SK-N-SH (cell line): ENCODE measurements at regions not wholly inside any gene's neighbourhood (a gene's known extent, or its start where the extent isn't known, plus 50 kb on each side); places are given as distances from the start of the nearest gene placed in this dataset.

Experiments
- CTCF ChIA-PET: fragments of 300-600, 350-600 bp; formaldehyde crosslinking; extraction: SDS; loops from one replicate; lab custom pipeline; 2021; lab: Yijun Ruan, JAX
- POLR2A ChIA-PET: fragments of 350-600 bp; sonication (Branson Sonifier 250); formaldehyde crosslinking; extraction: SDS; loops from one replicate; lab custom pipeline; 2020; ENCODE audit warnings: antibody characterized with exemption, inconsistent platforms; lab: Yijun Ruan, JAX
- DNase-seq: peaks from one replicate; pipeline ENCODE4 v3.0.0; 2012
- H2AFZ ChIP-seq: fragments of 200-600 bp; sonication (generic); 2 replicates; pipeline ENCODE4 v1.8.1; 2016; ENCODE audit warnings: antibody characterized with exemption, mild to moderate bottlenecking, low read depth
- H3F3A ChIP-seq: fragments of 200-600 bp; sonication (generic); replicated peaks from 2 replicates; pipeline ENCODE3; 2016; ENCODE audit warnings: antibody characterized with exemption, mild to moderate bottlenecking; ENCODE audit not compliant: insufficient read depth
- H3K27ac ChIP-seq, 2 experiments: fragments of 200-500 bp in 1 of 2; fragments of 200-600 bp in 1 of 2; sonication (Bioruptor generic) in 1 of 2; sonication (generic), shearing (Covaris generic) in 1 of 2; 2 replicates each; pipeline versions ENCODE4 v1.5.1 to v1.6.1; 2014 to 2016; ENCODE audit warnings: low read depth in 2 of 2, inconsistent platforms in 1 of 2, low read length in 1 of 2, mild to moderate bottlenecking in 1 of 2, mixed read lengths in 1 of 2
- H3K27me3 ChIP-seq: fragments of 200-600 bp; sonication (generic), shearing (Covaris generic); 2 replicates; pipeline ENCODE4 v1.6.1; 2016; ENCODE audit warnings: mixed run types; ENCODE audit not compliant: insufficient read depth
- H3K36me3 ChIP-seq, 2 experiments: fragments of 200-500 bp in 1 of 2; fragments of 200-600 bp in 1 of 2; sonication (Bioruptor generic) in 1 of 2; sonication (generic) in 1 of 2; replicated peaks in 1 of 2; 2 replicates each; pipeline versions ENCODE3 to v1.5.1; 2014 to 2016; ENCODE audit warnings: low read length in 1 of 2, mild to moderate bottlenecking in 1 of 2; ENCODE audit not compliant: insufficient read depth in 2 of 2, control insufficient read depth in 1 of 2
- H3K4me1 ChIP-seq, 2 experiments: fragments of 200-500 bp in 1 of 2; fragments of 200-600 bp in 1 of 2; sonication (Bioruptor generic) in 1 of 2; sonication (generic), shearing (Covaris generic) in 1 of 2; 2 replicates each; pipeline versions ENCODE4 v1.5.1 to v1.6.1; 2014 to 2016; ENCODE audit warnings: low read depth in 1 of 2, low read length in 1 of 2, mixed run types in 1 of 2; ENCODE audit not compliant: insufficient read depth in 2 of 2, control insufficient read depth in 1 of 2
- H3K4me2 ChIP-seq: fragments of 200-600 bp; sonication (generic), shearing (Covaris generic); 2 replicates; pipeline ENCODE4 v1.6.1; 2017; ENCODE audit warnings: mixed run types
- H3K4me3 ChIP-seq, 2 experiments: fragments of 200-500 bp in 1 of 2; fragments of 200-600 bp in 1 of 2; sonication (Bioruptor generic) in 1 of 2; sonication (generic), shearing (Covaris generic) in 1 of 2; 2 replicates each; pipeline versions ENCODE4 v1.5.1 to v1.8.1; 2014 to 2016; ENCODE audit warnings: low read depth in 2 of 2, inconsistent platforms in 1 of 2, low read length in 1 of 2, mild to moderate bottlenecking in 1 of 2, mixed read lengths in 1 of 2, moderate library complexity in 1 of 2
- H3K79me2 ChIP-seq: fragments of 200-600 bp; sonication (generic); 2 replicates; pipeline ENCODE4 v1.8.1; 2017; ENCODE audit warnings: mild to moderate bottlenecking; ENCODE audit not compliant: insufficient read depth
- H3K9ac ChIP-seq: fragments of 200-600 bp; sonication (generic); 2 replicates; pipeline ENCODE4 v1.6.1; 2017; ENCODE audit warnings: mixed run types
- H3K9me2 ChIP-seq: fragments of 200-600 bp; sonication (generic); 2 replicates; pipeline ENCODE4 v1.6.1; 2017; ENCODE audit warnings: mixed run types
- H3K9me3 ChIP-seq: fragments of 200-600 bp; sonication (generic); 2 replicates; pipeline ENCODE4 v1.6.1; 2017; ENCODE audit warnings: mixed run types, mild to moderate bottlenecking, moderate library complexity
- H4K20me1 ChIP-seq: fragments of 200-600 bp; sonication (generic); 2 replicates; pipeline ENCODE4 v1.6.1; 2017; ENCODE audit warnings: mild to moderate bottlenecking, mixed run types; ENCODE audit not compliant: insufficient read depth
- CHD2 ChIP-seq: fragments of 150-350 bp; IDR thresholded peaks from 2 replicates; pipeline ENCODE4 v1.6.1; 2018; ENCODE audit warnings: low read length; ENCODE audit not compliant: partially characterized antibody
- EP300 ChIP-seq, 2 experiments: IDR thresholded peaks; 2 replicates each; pipeline versions ENCODE4 v1.4.0 to v1.6.1; 2012; ENCODE audit warnings: borderline replicate concordance in 1 of 2, low read depth in 1 of 2, low read length in 1 of 2
- EZH2phosphoT487 ChIP-seq: fragments of 200-600 bp; sonication (generic); IDR thresholded peaks from 2 replicates; pipeline ENCODE4 v1.6.1; 2017; ENCODE audit warnings: low read depth, mixed run types, mild to moderate bottlenecking, antibody characterized with exemption, moderate library complexity, borderline replicate concordance
- FOSL2 ChIP-seq: IDR thresholded peaks from 2 replicates; pipeline ENCODE4 v1.4.0; 2012; ENCODE audit warnings: low read depth, mild to moderate bottlenecking, moderate library complexity, borderline replicate concordance
- FOXM1 ChIP-seq: IDR thresholded peaks from 2 replicates; pipeline ENCODE4 v1.4.0; 2012; ENCODE audit warnings: low read depth, mild to moderate bottlenecking
- GABPA ChIP-seq: IDR thresholded peaks from 2 replicates; pipeline ENCODE4 v1.4.0; 2012; ENCODE audit warnings: low read depth, mild to moderate bottlenecking
- GATA2 ChIP-seq: sonication (generic); formaldehyde crosslinking; IDR thresholded peaks from 2 replicates; pipeline ENCODE4 v1.5.0; 2020; ENCODE audit warnings: mild to moderate bottlenecking, missing genetic modification reagents
- JUND ChIP-seq: IDR thresholded peaks from 2 replicates; pipeline ENCODE4 v1.4.0; 2012
- MEF2A ChIP-seq: IDR thresholded peaks from 2 replicates; pipeline ENCODE4 v1.4.0; 2012; ENCODE audit warnings: low read depth, borderline replicate concordance
- MXI1 ChIP-seq: IDR thresholded peaks from 2 replicates; pipeline ENCODE4 v1.6.1; 2012; ENCODE audit warnings: mild to moderate bottlenecking, low read depth, low read length, improper control_type of control experiment
- NFIC ChIP-seq: IDR thresholded peaks from 2 replicates; pipeline ENCODE4 v1.4.0; 2012; ENCODE audit warnings: borderline replicate concordance
- POLR2AphosphoS5 ChIP-seq: IDR thresholded peaks from 2 replicates; pipeline ENCODE4 v1.6.1; 2012; ENCODE audit warnings: low read depth, low read length
- RFX5 ChIP-seq: IDR thresholded peaks from 2 replicates; pipeline ENCODE4 v1.6.1; 2012; ENCODE audit warnings: mild to moderate bottlenecking, improper control_type of control experiment, low read length
- RXRA ChIP-seq: IDR thresholded peaks from 2 replicates; pipeline ENCODE4 v1.4.0; 2012; ENCODE audit warnings: low read depth, mild to moderate bottlenecking, borderline replicate concordance
- SMC3 ChIP-seq: IDR thresholded peaks from 2 replicates; pipeline ENCODE4 v1.6.1; 2012; ENCODE audit warnings: low read depth, low read length, improper control_type of control experiment
- TAF1 ChIP-seq: IDR thresholded peaks from 2 replicates; pipeline ENCODE4 v1.6.1; 2012; ENCODE audit warnings: low read depth, mild to moderate bottlenecking, low read length, moderate library complexity, borderline replicate concordance
- TCF12 ChIP-seq: IDR thresholded peaks from 2 replicates; pipeline ENCODE4 v1.4.0; 2012
- WGBS: methylation state at CpG from one replicate; pipeline ENCODE4 v1.1.6; 2017; ENCODE audit warnings: low lambda C conversion rate; 5-methylcytosine and 5-hydroxymethylcytosine counted together
- TF ChIP-seq, protein P1 (sequence below): IDR thresholded peaks from 2 replicates; pipeline ENCODE4 v1.4.0; 2012; ENCODE audit warnings: low read depth, borderline replicate concordance
- TF ChIP-seq, protein P2 (sequence below): fragments of 150-350 bp; IDR thresholded peaks from 2 replicates; pipeline ENCODE4 v1.6.1; 2016; ENCODE audit warnings: mild to moderate bottlenecking, low read depth, low read length
- TF ChIP-seq, protein P3 (sequence below): IDR thresholded peaks from 2 replicates; pipeline ENCODE4; 2012

DNA sequence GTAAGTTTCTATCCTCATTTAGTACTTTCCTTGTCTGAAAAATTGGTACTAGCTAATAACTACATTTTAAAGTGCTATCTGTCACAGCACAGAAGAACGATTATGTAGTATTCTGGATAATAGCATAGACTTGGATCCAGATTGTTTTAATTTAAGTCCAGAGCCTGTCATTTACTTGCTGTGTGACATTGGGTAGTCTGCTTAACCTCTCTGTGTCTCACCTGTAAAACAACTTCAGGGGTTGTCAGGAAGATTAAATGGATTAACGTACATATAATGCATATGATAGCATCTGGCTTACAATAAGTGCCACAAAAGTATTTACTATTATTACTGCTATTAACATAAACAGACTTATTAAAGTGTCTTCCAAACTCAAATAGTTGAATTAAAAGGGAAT is 1221.4 kb downstream of the GATA3 start:
- DNase-seq: no peak
- Histone ChIP-seq H3K79me2 (no peaks in the 10 kb centered on the region), H3K9me2 (no peaks in the 10 kb centered on the region), H3K27me3 (no peaks in the 10 kb centered on the region), H2AFZ (no peak overlapping the region), H3K27ac (no peak overlapping the region), H3F3A (no peaks in the 10 kb centered on the region), H3K4me2 (no peak overlapping the region), H3K36me3 (no peaks in the 10 kb centered on the region), H4K20me1 (no peaks in the 10 kb centered on the region), H3K4me3 (no peak overlapping the region), H3K9ac (no peak overlapping the region), H3K9me3 (no peaks in the 10 kb centered on the region), H3K4me1 (no peaks in the 10 kb centered on the region; a peak in 1 of 4 replicates)
- CTCF ChIA-PET: interaction anchor here (0.6 to 0.7 kb wide), 2 partner anchors 11 to 752 kb away, joined by 3 read pairs; no protein-coding TSS in a partner anchor
- WGBS: 69% methylated on average over 2 of the region's 2 CpGs
- POLR2A ChIA-PET: no interaction called here
- no peak for TF ChIP-seq FOSL2
- no peak for TF ChIP-seq GABPA
- no peak for TF ChIP-seq FOXM1
- TF ChIP-seq TAF1: no peak
- no peak for TF ChIP-seq POLR2AphosphoS5
- TF ChIP-seq NFIC: no peak
- no peak for TF ChIP-seq JUND
- TF ChIP-seq RFX5: no peak
- no peak for TF ChIP-seq GATA2 (CRISPR knock-in tag)
- TF ChIP-seq SMC3: no peak
- TF ChIP-seq TCF12: no peak
- TF ChIP-seq, protein P1, sequence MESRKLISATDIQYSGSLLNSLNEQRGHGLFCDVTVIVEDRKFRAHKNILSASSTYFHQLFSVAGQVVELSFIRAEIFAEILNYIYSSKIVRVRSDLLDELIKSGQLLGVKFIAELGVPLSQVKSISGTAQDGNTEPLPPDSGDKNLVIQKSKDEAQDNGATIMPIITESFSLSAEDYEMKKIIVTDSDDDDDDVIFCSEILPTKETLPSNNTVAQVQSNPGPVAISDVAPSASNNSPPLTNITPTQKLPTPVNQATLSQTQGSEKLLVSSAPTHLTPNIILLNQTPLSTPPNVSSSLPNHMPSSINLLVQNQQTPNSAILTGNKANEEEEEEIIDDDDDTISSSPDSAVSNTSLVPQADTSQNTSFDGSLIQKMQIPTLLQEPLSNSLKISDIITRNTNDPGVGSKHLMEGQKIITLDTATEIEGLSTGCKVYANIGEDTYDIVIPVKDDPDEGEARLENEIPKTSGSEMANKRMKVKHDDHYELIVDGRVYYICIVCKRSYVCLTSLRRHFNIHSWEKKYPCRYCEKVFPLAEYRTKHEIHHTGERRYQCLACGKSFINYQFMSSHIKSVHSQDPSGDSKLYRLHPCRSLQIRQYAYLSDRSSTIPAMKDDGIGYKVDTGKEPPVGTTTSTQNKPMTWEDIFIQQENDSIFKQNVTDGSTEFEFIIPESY: no peak
- TF ChIP-seq, protein P2, sequence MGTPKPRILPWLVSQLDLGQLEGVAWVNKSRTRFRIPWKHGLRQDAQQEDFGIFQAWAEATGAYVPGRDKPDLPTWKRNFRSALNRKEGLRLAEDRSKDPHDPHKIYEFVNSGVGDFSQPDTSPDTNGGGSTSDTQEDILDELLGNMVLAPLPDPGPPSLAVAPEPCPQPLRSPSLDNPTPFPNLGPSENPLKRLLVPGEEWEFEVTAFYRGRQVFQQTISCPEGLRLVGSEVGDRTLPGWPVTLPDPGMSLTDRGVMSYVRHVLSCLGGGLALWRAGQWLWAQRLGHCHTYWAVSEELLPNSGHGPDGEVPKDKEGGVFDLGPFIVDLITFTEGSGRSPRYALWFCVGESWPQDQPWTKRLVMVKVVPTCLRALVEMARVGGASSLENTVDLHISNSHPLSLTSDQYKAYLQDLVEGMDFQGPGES: no peak
- TF ChIP-seq MXI1: no peak
- TF ChIP-seq, protein P3, sequence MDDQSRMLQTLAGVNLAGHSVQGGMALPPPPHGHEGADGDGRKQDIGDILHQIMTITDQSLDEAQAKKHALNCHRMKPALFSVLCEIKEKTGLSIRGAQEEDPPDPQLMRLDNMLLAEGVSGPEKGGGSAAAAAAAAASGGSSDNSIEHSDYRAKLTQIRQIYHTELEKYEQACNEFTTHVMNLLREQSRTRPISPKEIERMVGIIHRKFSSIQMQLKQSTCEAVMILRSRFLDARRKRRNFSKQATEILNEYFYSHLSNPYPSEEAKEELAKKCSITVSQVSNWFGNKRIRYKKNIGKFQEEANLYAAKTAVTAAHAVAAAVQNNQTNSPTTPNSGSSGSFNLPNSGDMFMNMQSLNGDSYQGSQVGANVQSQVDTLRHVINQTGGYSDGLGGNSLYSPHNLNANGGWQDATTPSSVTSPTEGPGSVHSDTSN: no peak
- no peak for TF ChIP-seq RXRA
- TF ChIP-seq MEF2A: no peak
- no peak for TF ChIP-seq EZH2phosphoT487
- TF ChIP-seq EP300 (IDR thresholded peaks at IDR 0.05; ENCODE audit: borderline replicate concordance in 1 of 2, low read depth in 1 of 2, low read length in 1 of 2): no peak
- TF ChIP-seq CHD2: no peak
